ENCODE measurements at regions not wholly inside any gene's neighbourhood (a gene's known extent, or its start where the extent isn't known, plus 50 kb on each side); places are given as distances from the start of the nearest gene placed in this dataset.
"Not testable (repeated sequence)": the region's sequence is repeated elsewhere in the genome, so short reads cannot be mapped to it uniquely, and the experiment has no call there.

GRCh38 chr2:125371867-125372266 is 1284.1 kb upstream of the GYPC start:
- no peak for DNase-seq

- no peak for DNase-seq
These were observed 1282.7 kb upstream of the GYPC start for GRCh38 chr2:125373293-125373692.

- DNase-seq = no peak
These were observed 1269.9 kb upstream of the GYPC start for GRCh38 chr2:125386074-125386473.

- no peak for DNase-seq
These were observed 1258.3 kb upstream of the GYPC start for GRCh38 chr2:125397535-125398251.

GRCh38 chr2:125398738-125399524 is 1257.0 kb upstream of the GYPC start:
- no peak for DNase-seq

- no peak for DNase-seq
These were observed 1250.1 kb upstream of the GYPC start for GRCh38 chr2:125405816-125406215.

- DNase-seq = no peak
These were observed 1247.0 kb upstream of the GYPC start for GRCh38 chr2:125408874-125409538.

GRCh38 chr2:125418483-125418882 is 1237.5 kb upstream of the GYPC start:
- no peak for DNase-seq

GRCh38 chr2:125422198-125422770 is 1233.7 kb upstream of the GYPC start:
- DNase-seq = not testable (repeated sequence)

- DNase-seq = no peak
These were observed 1231.6 kb upstream of the GYPC start for GRCh38 chr2:125424266-125424785.

GRCh38 chr2:125427721-125428315 is 1228.1 kb upstream of the GYPC start:
- DNase-seq = no peak

- no peak for DNase-seq
These were observed 1211.9 kb upstream of the GYPC start for GRCh38 chr2:125444106-125444505.

GRCh38 chr2:125445495-125445894 is 1210.5 kb upstream of the GYPC start:
- no peak for DNase-seq

- DNase-seq = no peak
These were observed 1205.9 kb upstream of the GYPC start for GRCh38 chr2:125450092-125450491.

- DNase-seq = no peak
These were observed 1200.8 kb upstream of the GYPC start for GRCh38 chr2:125455110-125455509.

- DNase-seq = no peak
These were observed 1199.1 kb upstream of the GYPC start for GRCh38 chr2:125456693-125457363.

- no peak for DNase-seq
These were observed 1184.0 kb upstream of the GYPC start for GRCh38 chr2:125471963-125472362.

GRCh38 chr2:125479143-125479636 is 1176.8 kb upstream of the GYPC start:
- no peak for DNase-seq

GRCh38 chr2:125490308-125490707 is 1165.7 kb upstream of the GYPC start:
- DNase-seq = no peak

GRCh38 chr2:125491663-125492062 is 1164.3 kb upstream of the GYPC start:
- DNase-seq = no peak

GRCh38 chr2:125512313-125512712 is 1143.6 kb upstream of the GYPC start:
- no peak for DNase-seq

GRCh38 chr2:125516496-125517109 is 1139.4 kb upstream of the GYPC start:
- DNase-seq = no peak
